AG10803 (cell line): ENCODE measurements at regions not wholly inside any gene's neighbourhood (a gene's known extent, or its start where the extent isn't known, plus 50 kb on each side); places are given as distances from the start of the nearest gene placed in this dataset.

Experiments
- DNase-seq: peaks from one replicate; pipeline ENCODE4 v3.0.0; 2010; ENCODE audit warnings: low read depth
- H3K4me3 ChIP-seq: 2 replicates; pipeline ENCODE4 v1.5.1; 2011; ENCODE audit warnings: mild to moderate bottlenecking, low read length, control low read depth
- CTCF ChIP-seq: conservative IDR thresholded peaks from 2 replicates; pipeline ENCODE4 v1.5.1; 2011; ENCODE audit warnings: mild to moderate bottlenecking, low read length, control low read depth, inconsistent platforms

DNA sequence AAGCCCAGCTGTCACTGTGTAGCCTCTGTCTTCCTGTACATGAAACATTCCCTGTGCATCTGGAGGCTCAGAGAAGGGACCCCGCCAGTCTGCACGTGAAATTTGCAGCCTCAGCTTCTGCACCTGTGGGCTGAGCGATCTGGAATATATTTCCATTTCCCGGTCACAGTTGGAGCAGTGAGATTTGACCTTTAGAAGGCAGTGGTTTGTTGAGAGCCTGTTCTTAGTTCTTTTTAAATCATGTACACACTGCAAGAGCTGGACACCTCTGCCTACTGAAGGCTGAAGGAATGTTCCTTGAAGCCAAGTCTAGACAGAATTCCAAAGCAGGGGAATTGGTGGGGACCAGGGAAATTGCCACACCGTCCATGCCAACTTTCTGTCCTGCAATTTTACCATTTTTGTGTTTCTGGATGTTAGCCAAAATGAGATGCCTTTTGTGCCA lies 706.6 kb downstream of the INHBA start:
- H3K4me3 ChIP-seq = no peak overlapping the region
- DNase-seq = no peak
- TF ChIP-seq CTCF = no peak

- no peak overlapping the region for H3K4me3 ChIP-seq
- DNase-seq = peak; percentile 9
- no peak for TF ChIP-seq CTCF
These were observed 712.0 kb downstream of the INHBA start for GRCh38 chr7:40990841-40991240.

DNA sequence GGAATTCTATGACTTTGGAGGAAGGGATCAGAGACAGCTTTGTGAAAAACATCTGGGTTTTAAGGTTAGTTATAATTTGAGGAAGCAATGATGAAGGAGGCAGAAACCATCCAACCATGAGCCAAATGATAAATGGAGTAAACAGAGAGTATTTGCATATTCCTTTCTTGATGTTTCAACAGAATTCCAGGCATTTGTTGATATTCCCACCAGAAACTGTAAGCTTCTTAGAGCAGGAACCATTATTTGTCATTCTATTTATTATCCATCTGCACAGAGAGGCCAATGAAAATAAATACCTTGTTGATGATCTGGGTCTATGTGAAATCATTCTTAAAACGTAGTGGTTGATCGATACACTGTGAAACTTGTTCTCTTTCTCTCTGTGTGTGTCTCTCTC lies 715.3 kb downstream of the INHBA start:
- TF ChIP-seq CTCF = no peak
- H3K4me3 ChIP-seq = no peak overlapping the region
- DNase-seq = no peak

DNA sequence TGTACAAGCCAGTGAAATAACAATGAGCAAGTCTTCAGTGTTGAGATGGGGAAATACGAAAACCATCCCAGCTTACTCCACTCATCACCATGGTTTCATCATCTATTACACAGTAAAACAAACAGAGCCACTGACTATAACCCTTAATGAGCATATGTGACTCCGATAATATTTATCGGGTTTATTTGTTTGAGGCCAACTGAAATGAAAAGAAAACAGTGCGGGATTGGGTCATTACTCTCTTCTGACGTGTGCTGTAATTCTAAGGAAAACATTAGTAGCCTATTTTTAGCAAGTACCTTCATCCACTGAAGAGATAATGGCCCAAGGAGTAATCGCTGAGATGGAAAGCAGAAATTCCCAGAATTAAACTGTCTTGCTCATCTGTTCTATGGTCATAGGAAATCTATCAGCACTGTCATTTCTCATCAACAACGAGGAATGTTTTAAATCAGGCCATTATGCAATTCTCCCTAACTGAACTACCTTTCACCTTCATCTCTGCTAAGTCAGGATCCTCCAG lies 716.5 kb downstream of the INHBA start:
- no peak for TF ChIP-seq CTCF
- peak; percentile 77 for DNase-seq

DNA sequence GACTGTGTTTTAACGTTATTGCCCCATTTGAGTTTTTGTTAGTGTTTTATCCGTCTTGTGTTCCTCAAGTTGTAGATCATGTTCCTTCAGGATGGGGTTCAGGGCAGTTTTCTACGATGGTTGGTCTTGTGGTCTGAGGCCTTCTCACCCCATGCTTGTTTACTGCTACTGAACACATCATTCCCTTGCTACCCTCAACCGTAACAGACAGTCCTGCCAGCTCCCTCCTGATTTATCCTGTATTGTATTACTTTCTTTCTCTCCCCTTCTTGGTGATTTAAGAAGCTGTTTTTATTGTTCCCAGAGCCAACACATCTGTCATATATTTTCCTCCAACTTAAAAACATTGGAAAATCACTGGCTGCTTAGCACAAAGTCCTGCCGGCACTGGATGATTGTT lies 719.8 kb downstream of the INHBA start:
- TF ChIP-seq CTCF = no peak
- H3K4me3 ChIP-seq = no peak overlapping the region
- no peak for DNase-seq

More for the DNA sequence above, 716.5 kb downstream of the INHBA start:
- no peak overlapping the region for H3K4me3 ChIP-seq

- TF ChIP-seq CTCF = no peak
- DNase-seq = no peak
- H3K4me3 ChIP-seq = no peak overlapping the region
These were observed 723.6 kb downstream of the INHBA start for GRCh38 chr7:40979296-40979695.

DNA sequence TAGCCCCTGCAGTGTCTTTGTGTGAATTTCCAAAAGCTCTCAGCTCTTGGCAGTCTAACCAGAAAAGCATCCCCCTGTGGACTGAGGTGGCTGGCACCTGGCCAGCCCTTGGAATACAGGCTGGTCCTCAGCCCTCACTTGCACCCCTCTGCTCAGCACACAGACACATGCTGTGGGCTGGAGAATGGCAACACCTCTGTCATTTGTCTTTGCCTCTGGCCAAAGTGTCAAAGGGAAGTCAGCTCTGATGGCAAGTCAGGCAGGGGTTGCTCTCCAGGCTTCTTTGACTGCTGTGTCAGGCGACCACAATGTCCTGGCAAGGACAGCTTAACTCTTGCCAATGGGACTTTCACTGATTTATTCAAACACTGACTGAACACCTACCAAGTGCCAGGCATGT lies 724.8 kb downstream of the INHBA start:
- TF ChIP-seq CTCF = no peak
- no peak overlapping the region for H3K4me3 ChIP-seq
- DNase-seq = no peak
